NCI-H2171 treated with DMSO at 0.1 percent for 48 hours (cell line): ENCODE measurements at regions not wholly inside any gene's neighbourhood (a gene's known extent, or its start where the extent isn't known, plus 50 kb on each side); places are given as distances from the start of the nearest gene placed in this dataset.

Experiments
- DNase-seq: peaks from one replicate; lab custom pipeline; 2025; lab: John Stamatoyannopoulos, UW

GRCh38 chr12:107443320-107444090 lies 242.1 kb upstream of the PWP1 start:
- DNase-seq, result no peak

- no peak for DNase-seq
Measured at GRCh38 chr12:107444771-107445170, 240.8 kb upstream of the PWP1 start.

GRCh38 chr12:107446476-107446875 lies 239.1 kb upstream of the PWP1 start:
- no peak for DNase-seq

- DNase-seq, result no peak
Measured at GRCh38 chr12:107447336-107447735, 238.3 kb upstream of the PWP1 start.

GRCh38 chr12:107448198-107448597 lies 237.4 kb upstream of the PWP1 start:
- no peak for DNase-seq

GRCh38 chr12:107449891-107450290 lies 235.7 kb upstream of the PWP1 start:
- DNase-seq, result no peak

GRCh38 chr12:107450541-107450940 lies 235.1 kb upstream of the PWP1 start:
- DNase-seq, result no peak

GRCh38 chr12:107451246-107451645 lies 234.4 kb upstream of the PWP1 start:
- DNase-seq, result no peak

- peak; percentile 10 for DNase-seq
Measured at GRCh38 chr12:107454109-107454830, 231.3 kb upstream of the PWP1 start.

- DNase-seq, result no peak
Measured at GRCh38 chr12:107457362-107457935, 228.2 kb upstream of the PWP1 start.

GRCh38 chr12:107458163-107458562 lies 227.4 kb upstream of the PWP1 start:
- no peak for DNase-seq

- DNase-seq, result no peak
Measured at GRCh38 chr12:107458990-107459389, 226.6 kb upstream of the PWP1 start.

GRCh38 chr12:107459641-107460040 lies 226.0 kb upstream of the PWP1 start:
- DNase-seq, result no peak

- DNase-seq, result peak; percentile 52
Measured at GRCh38 chr12:107461222-107461975, 224.2 kb upstream of the PWP1 start.

GRCh38 chr12:107462428-107463332 lies 222.9 kb upstream of the PWP1 start:
- no peak for DNase-seq

GRCh38 chr12:107464644-107465043 lies 221.0 kb upstream of the PWP1 start:
- no peak for DNase-seq

GRCh38 chr12:107465625-107466024 lies 220.0 kb upstream of the PWP1 start:
- no peak for DNase-seq

- DNase-seq, result no peak
Measured at GRCh38 chr12:107467716-107468115, 217.9 kb upstream of the PWP1 start.

GRCh38 chr12:107468182-107468581 lies 217.4 kb upstream of the PWP1 start:
- DNase-seq, result no peak

- no peak for DNase-seq
Measured at GRCh38 chr12:107469011-107469410, 216.6 kb upstream of the PWP1 start.

- DNase-seq, result no peak
Measured at GRCh38 chr12:107470645-107471044, 215.0 kb upstream of the PWP1 start.
